GM12878 (cell line): ENCODE measurements at regions not wholly inside any gene's neighbourhood (a gene's known extent, or its start where the extent isn't known, plus 50 kb on each side); places are given as distances from the start of the nearest gene placed in this dataset.

Experiments used
- ATAC-seq: fragments of 200-7000 bp; cut with Tn5 transposase; 3 replicates; pipeline ENCODE4 v1.9.1; 2020; ENCODE audit warnings: mild to moderate bottlenecking, moderate library complexity
- BruUV-seq: library from RNA; stranded (reverse); fragments of 400-500 nt; replicated peaks from 2 replicates; lab custom pipeline; 2021; lab: Mats Ljungman, UMichigan
- CTCF ChIA-PET: fragments of 300-600 bp; sonication (Branson Sonifier 250); formaldehyde crosslinking; extraction: SDS; loops from one replicate; lab custom pipeline; 2021; ENCODE audit warnings: inconsistent platforms; lab: Yijun Ruan, JAX
- POLR2A ChIA-PET: fragments of 350-600 bp; formaldehyde crosslinking; extraction: SDS; loops from one replicate; lab custom pipeline; 2021; ENCODE audit warnings: inconsistent platforms; lab: Charles Lee
- RAD21 ChIA-PET: fragments of 300-600 bp; sonication (Branson Sonifier 250); formaldehyde crosslinking; loops from one replicate; lab custom pipeline; 2023; ENCODE audit warnings: antibody characterized with exemption; ENCODE audit not compliant: unreplicated experiment; lab: Charles Lee
- SMC1A ChIA-PET: fragments of 300-600 bp; sonication (Branson Sonifier 250); formaldehyde crosslinking; loops from one replicate; lab custom pipeline; 2023; ENCODE audit not compliant: unreplicated experiment, uncharacterized antibody; lab: Charles Lee
- DNase-seq: peaks from one replicate; pipeline ENCODE4 v3.0.0-alpha.2; 2011; ENCODE audit warnings: low read depth, low spot score
- FAIRE-seq: peaks from 3 replicates; lab custom pipeline; 2011; peaks lifted over from hg19 to GRCh38; lab: Jason Lieb, UNC
- H2AFZ ChIP-seq: 2 replicates; pipeline ENCODE4 v1.6.0; 2011; ENCODE audit warnings: low read depth, low read length, control low read depth; ENCODE audit not compliant: control insufficient read depth
- H3K27ac ChIP-seq: 2 replicates; pipeline ENCODE4 v1.5.1; 2011; ENCODE audit warnings: control low read depth; ENCODE audit not compliant: control insufficient read depth, insufficient read depth
- H3K27me3 ChIP-seq, 2 experiments: replicated peaks in 1 of 2; 2 replicates each; pipeline versions ENCODE4 v1.6.0 to v1.6.1; 2011; ENCODE audit warnings: low read length in 1 of 2; ENCODE audit not compliant: control insufficient read depth in 2 of 2, insufficient read depth in 2 of 2
- H3K36me3 ChIP-seq, 2 experiments: 2 replicates each; pipeline ENCODE4 v1.5.1; 2011; ENCODE audit warnings: low read length in 1 of 2; ENCODE audit not compliant: control insufficient read depth in 2 of 2, insufficient read depth in 2 of 2
- H3K4me1 ChIP-seq: 2 replicates; pipeline ENCODE4 v1.6.1; 2011; ENCODE audit warnings: mild to moderate bottlenecking, low read length, moderate library complexity, mixed read lengths; ENCODE audit not compliant: control insufficient read depth, insufficient read depth
- H3K4me2 ChIP-seq: 2 replicates; pipeline ENCODE4 v1.6.0; 2011; ENCODE audit warnings: control low read depth; ENCODE audit not compliant: control insufficient read depth, insufficient read depth
- H3K4me3 ChIP-seq: fragments of 200-600 bp; sonication (generic); 2 replicates; pipeline ENCODE4 v1.5.1; 2016
- H3K79me2 ChIP-seq: 2 replicates; pipeline ENCODE4 v1.6.0; 2011; ENCODE audit warnings: low read length; ENCODE audit not compliant: control insufficient read depth, insufficient read depth
- H3K9ac ChIP-seq: 2 replicates; pipeline ENCODE4 v1.8.0; 2011; ENCODE audit warnings: low read length, control low read depth, mixed read lengths; ENCODE audit not compliant: control insufficient read depth, insufficient read depth
- H3K9me3 ChIP-seq: replicated peaks from 3 replicates; pipeline ENCODE4 v1.5.1; 2011; ENCODE audit warnings: mild to moderate bottlenecking, low read length; ENCODE audit not compliant: control insufficient read depth, insufficient read depth
- H4K20me1 ChIP-seq: 2 replicates; pipeline ENCODE4 v1.6.0; 2011; ENCODE audit not compliant: control insufficient read depth, insufficient read depth
- ELK1 ChIP-seq: IDR thresholded peaks from 2 replicates; pipeline ENCODE4 v1.6.1; 2012; ENCODE audit warnings: low read depth, low read length, improper control_type of control experiment
- EZH2 ChIP-seq: IDR thresholded peaks from 2 replicates; pipeline ENCODE4 v1.6.1; 2012; ENCODE audit warnings: low read depth, mild to moderate bottlenecking, control low read depth, inconsistent platforms, low read length, borderline replicate concordance; ENCODE audit not compliant: control insufficient read depth
- FOS ChIP-seq: IDR thresholded peaks from 3 replicates; pipeline ENCODE4 v1.6.1; 2011; ENCODE audit warnings: borderline replicate concordance; ENCODE audit not compliant: insufficient read length; ENCODE audit errors: extremely low read depth
- IRF3 ChIP-seq: fragments of 450-650 bp; IDR thresholded peaks from 2 replicates; pipeline ENCODE4 v1.6.1; 2014; ENCODE audit warnings: mild to moderate bottlenecking
- MEF2B ChIP-seq: fragments of 450-650 bp; IDR thresholded peaks from 2 replicates; pipeline ENCODE4 v1.6.1; 2018; ENCODE audit warnings: mild to moderate bottlenecking, moderate library complexity; ENCODE audit not compliant: partially characterized antibody, poor library complexity, severe bottlenecking
- MLLT1 ChIP-seq: fragments of 450-650 bp; IDR thresholded peaks from 2 replicates; pipeline ENCODE4 v1.6.1; 2016; ENCODE audit warnings: mild to moderate bottlenecking
- MTA2 ChIP-seq: fragments of 450-650 bp; IDR thresholded peaks from 2 replicates; pipeline ENCODE4 v1.6.1; 2016; ENCODE audit warnings: low read depth, mild to moderate bottlenecking, moderate library complexity
- NFIC ChIP-seq: IDR thresholded peaks from 2 replicates; pipeline ENCODE4 v1.6.1; 2012; ENCODE audit warnings: low read depth, mild to moderate bottlenecking, inconsistent platforms, low read length, moderate library complexity
- NR2F1 ChIP-seq: fragments of 450-650 bp; conservative IDR thresholded peaks from 2 replicates; pipeline ENCODE4 v1.6.1; 2017; ENCODE audit warnings: mild to moderate bottlenecking
- RAD21 ChIP-seq: IDR thresholded peaks from 2 replicates; pipeline ENCODE4 v1.6.1; 2011; ENCODE audit warnings: mild to moderate bottlenecking, low read depth, low read length, moderate library complexity; ENCODE audit not compliant: insufficient read depth
- SMAD1 ChIP-seq: fragments of 450-650 bp; IDR thresholded peaks from 2 replicates; pipeline ENCODE4 v1.6.1; 2018; ENCODE audit warnings: mild to moderate bottlenecking, low read depth; ENCODE audit not compliant: partially characterized antibody
- YY1 ChIP-seq: IDR thresholded peaks from 2 replicates; pipeline ENCODE4 v1.6.1; 2011; ENCODE audit warnings: low read depth, mild to moderate bottlenecking, low read length
- ZBTB4 ChIP-seq: fragments of 450-650 bp; formaldehyde crosslinking; IDR thresholded peaks from 2 replicates; pipeline ENCODE4 v1.4.0; 2022; ENCODE audit warnings: mild to moderate bottlenecking, moderate library complexity
- ZNF384 ChIP-seq: IDR thresholded peaks from 2 replicates; pipeline ENCODE4 v1.6.1; 2012; ENCODE audit warnings: low read depth, mild to moderate bottlenecking, low read length, improper control_type of control experiment, borderline replicate concordance
- ZZZ3 ChIP-seq: IDR thresholded peaks from 2 replicates; pipeline ENCODE4 v1.6.1; 2011; ENCODE audit warnings: low read depth; ENCODE audit not compliant: control insufficient read depth, insufficient read length
- WGBS: methylation state at CpG from one replicate; pipeline ENCODE4 v1.1.6; 2016; ENCODE audit warnings: low lambda C conversion rate; ENCODE audit not compliant: insufficient replicate concordance, insufficient coverage; ENCODE audit errors: missing lambda C conversion rate; 5-methylcytosine and 5-hydroxymethylcytosine counted together
- in situ Hi-C: fragments of 300-500 bp; cut with MboI; formaldehyde crosslinking; loops from 9 replicates; pipeline ENCODE4 v1.14.3; 2018; ENCODE audit warnings: mixed read lengths
- intact Hi-C: fragments of 100-400 bp; cut with micrococcal nuclease; formaldehyde crosslinking; loops from one replicate; pipeline ENCODE4 v1.14.2; 2022; ENCODE audit not compliant: unreplicated experiment
- TF ChIP-seq, protein P1 (sequence below): IDR thresholded peaks from 2 replicates; pipeline ENCODE4 v1.6.1; 2012; ENCODE audit warnings: low read depth, low read length, improper control_type of control experiment

- SMC1A ChIA-PET, result interaction anchor here (0.6 to 1.3 kb wide), 2 partner anchors 11 to 193 kb away, joined by 3 to 4 read pairs; no protein-coding TSS in a partner anchor
- no peak overlapping the region for H2AFZ ChIP-seq
- no peak overlapping the region for H3K27ac ChIP-seq
- no peaks in the 10 kb centered on the region for H3K27me3 ChIP-seq
- peaks cover 4% of the 10 kb centered on the region; the same call in 1 of the 3 replicates for H3K9me3 ChIP-seq
- H3K79me2 ChIP-seq, result no peaks in the 10 kb centered on the region
- POLR2A ChIA-PET, result interaction anchor here (0.5 to 0.7 kb wide), 3 partner anchors 18 to 148 kb away, joined by 4 to 8 read pairs (median 5); no protein-coding TSS in a partner anchor
- no peak overlapping the region for H3K4me3 ChIP-seq
- no peaks in the 10 kb centered on the region for H4K20me1 ChIP-seq
- CTCF ChIA-PET, result interaction anchor here (0.6 kb wide), 1 partner anchor 10 kb away, joined by 4 read pairs; no protein-coding TSS in a partner anchor
- no peak for DNase-seq
- WGBS, result 21% methylated on average over 6 of the region's 6 CpGs
- ATAC-seq, result no peak
- no peak overlapping the region for H3K4me2 ChIP-seq
- no peak overlapping the region for H3K9ac ChIP-seq
- no peaks in the 10 kb centered on the region for H3K36me3 ChIP-seq
- BruUV-seq, result no TSS peak
- RAD21 ChIA-PET, result no interaction called here
- FAIRE-seq, result no peak
- intact Hi-C loops, result no loop called here
- H3K4me1 ChIP-seq, result no peaks in the 10 kb centered on the region
- in situ Hi-C loops, result no loop called here
- no peak for TF ChIP-seq ZNF384
- TF ChIP-seq, protein P1, sequence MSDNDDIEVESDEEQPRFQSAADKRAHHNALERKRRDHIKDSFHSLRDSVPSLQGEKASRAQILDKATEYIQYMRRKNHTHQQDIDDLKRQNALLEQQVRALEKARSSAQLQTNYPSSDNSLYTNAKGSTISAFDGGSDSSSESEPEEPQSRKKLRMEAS, result no peak
- no peak for TF ChIP-seq MTA2
- TF ChIP-seq NR2F1, result no peak
- no peak for TF ChIP-seq ZZZ3
- TF ChIP-seq NFIC, result no peak
- TF ChIP-seq ELK1, result no peak
- no peak for TF ChIP-seq SMAD1
- no peak for TF ChIP-seq MEF2B
- TF ChIP-seq IRF3, result no peak
- TF ChIP-seq YY1, result no peak
- TF ChIP-seq FOS, result no peak
- TF ChIP-seq EZH2, result no peak
- no peak for TF ChIP-seq RAD21
- no peak for TF ChIP-seq ZBTB4 (CRISPR knock-in tag)
- TF ChIP-seq MLLT1, result no peak
Observed at GRCh38 chr17:68125111-68125870, 89.8 kb downstream of the KPNA2 start.
